ENCODE measurements at regions not wholly inside any gene's neighbourhood (a gene's known extent, or its start where the extent isn't known, plus 50 kb on each side); places are given as distances from the start of the nearest gene placed in this dataset.

DNA sequence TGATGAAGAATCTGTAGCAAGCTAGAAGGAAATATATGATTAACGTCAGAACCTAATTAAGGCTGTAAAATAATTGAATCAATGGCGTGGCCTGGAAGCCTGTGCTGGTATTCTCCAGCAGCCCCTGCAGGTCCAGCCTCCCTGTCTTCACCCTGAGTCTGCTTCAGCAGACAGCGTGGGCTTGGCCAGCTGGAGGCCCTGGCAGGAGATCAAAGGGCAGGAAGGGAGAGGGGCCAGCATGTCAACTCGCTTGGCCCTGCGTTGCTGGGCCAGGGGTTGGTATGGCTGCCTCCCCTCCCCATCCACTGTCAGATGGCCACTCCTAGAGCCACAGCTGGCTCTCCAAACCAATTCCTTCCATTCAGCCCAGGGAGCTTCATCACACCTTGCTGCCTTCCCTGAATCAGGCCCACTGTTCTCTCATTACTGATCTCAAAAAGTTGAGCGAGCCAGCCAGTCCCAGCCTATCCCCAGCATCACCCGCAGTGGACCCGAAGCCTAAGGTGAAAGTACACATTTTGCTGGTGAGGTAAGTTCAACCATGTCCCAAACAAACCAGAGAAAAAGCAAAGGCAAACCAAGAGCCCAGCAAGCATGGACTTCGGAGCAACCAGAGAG lies 228.4 kb upstream of the AGAP1 start:
- TF ChIP-seq CTCF (tag by site-specific recombination; IDR thresholded peaks at IDR 0.05), result no peak
- no peak for TF ChIP-seq ZNF354C (tag by site-specific recombination; IDR thresholded peaks at IDR 0.05; ENCODE audit: borderline replicate concordance, low read depth)
- no peak for TF ChIP-seq OVOL3 (tag by site-specific recombination; IDR thresholded peaks at IDR 0.05)
- no peak for TF ChIP-seq ZNF747 (tag by site-specific recombination; IDR thresholded peaks at IDR 0.05)
- TF ChIP-seq ZNF830 (tag by site-specific recombination; IDR thresholded peaks at IDR 0.05; ENCODE audit: low read depth), result no peak
- no peak for TF ChIP-seq ZNF335 (tag by site-specific recombination; conservative IDR thresholded peaks at IDR 0.05)
- no peak for TF ChIP-seq ZNF10 (tag by site-specific recombination; IDR thresholded peaks at IDR 0.05)
- TF ChIP-seq ZNF274 (IDR thresholded peaks at IDR 0.05; ENCODE audit: low read length), result no peak
- TF ChIP-seq ZNF274 (tag by site-specific recombination; IDR thresholded peaks at IDR 0.05; ENCODE audit: borderline replicate concordance), result no peak
- TF ChIP-seq ZNF114 (tag by site-specific recombination; IDR thresholded peaks at IDR 0.05), result no peak
- TF ChIP-seq KLF9 (tag by site-specific recombination; IDR thresholded peaks at IDR 0.05; ENCODE audit: low read depth), result no peak
- TF ChIP-seq YY1 (tag by site-specific recombination; IDR thresholded peaks at IDR 0.05), result no peak

All from HEK293 (cell line).